PC-3 (cell line): ENCODE measurements at regions not wholly inside any gene's neighbourhood (a gene's known extent, or its start where the extent isn't known, plus 50 kb on each side); places are given as distances from the start of the nearest gene placed in this dataset.
A peak's percentile ranks its signal among the peaks of the same experiment; 100 is the strongest.

Experiments
- ATAC-seq: fragments of 200-7000 bp; cut with Tn5 transposase; 2 replicates; pipeline ENCODE4 v1.9.1; 2020; ENCODE audit warnings: mild to moderate bottlenecking, moderate library complexity
- BruUV-seq: library from RNA; stranded (reverse); fragments of 400-500 nt; replicated peaks from 2 replicates; lab custom pipeline; 2021; lab: Mats Ljungman, UMichigan
- CTCF ChIA-PET: fragments of 300-600 bp; sonication (Branson Sonifier 250); formaldehyde crosslinking; loops from one replicate; lab custom pipeline; 2022; ENCODE audit warnings: antibody characterized with exemption; lab: Charles Lee
- POLR2A ChIA-PET: fragments of 300-600 bp; sonication (Branson Sonifier 250); formaldehyde crosslinking; loops from one replicate; lab custom pipeline; 2022; ENCODE audit warnings: antibody characterized with exemption; ENCODE audit not compliant: unreplicated experiment; lab: Charles Lee
- DNase-seq: peaks from one replicate; pipeline ENCODE4 v3.0.0-alpha.2; 2015
- H2AFZ ChIP-seq: fragments of 300-600 bp; sonication (generic); 2 replicates; pipeline ENCODE4 v1.6.0; 2016; ENCODE audit warnings: antibody characterized with exemption, low read length
- H3F3A ChIP-seq: fragments of 300-600 bp; sonication (generic); one replicate; pipeline ENCODE4 v1.6.0; 2017; ENCODE audit warnings: antibody characterized with exemption, low read length, control low read depth, mild to moderate bottlenecking; ENCODE audit not compliant: unreplicated experiment
- H3K27ac ChIP-seq: fragments of 300-600 bp; sonication (generic); 2 replicates; pipeline ENCODE4 v1.5.1; 2016; ENCODE audit warnings: mild to moderate bottlenecking, low read length
- H3K27me3 ChIP-seq: fragments of 300-600 bp; sonication (generic); 2 replicates; pipeline ENCODE4 v1.6.1; 2016; ENCODE audit warnings: low read length, mixed read lengths
- H3K36me3 ChIP-seq: fragments of 300-600 bp; sonication (generic); 2 replicates; pipeline ENCODE4 v1.6.1; 2016; ENCODE audit warnings: low read depth, mixed run types, low read length, mixed read lengths
- H3K4me1 ChIP-seq: fragments of 300-600 bp; sonication (generic); 2 replicates; pipeline ENCODE4 v1.5.1; 2016; ENCODE audit warnings: low read length; ENCODE audit not compliant: insufficient read depth
- H3K4me2 ChIP-seq: fragments of 300-600 bp; sonication (generic); 2 replicates; pipeline ENCODE4 v1.6.0; 2016; ENCODE audit warnings: low read length
- H3K4me3 ChIP-seq: fragments of 300-600 bp; sonication (generic); 2 replicates; pipeline ENCODE4 v1.5.1; 2016; ENCODE audit warnings: mild to moderate bottlenecking, low read length, mixed read lengths
- H3K79me2 ChIP-seq: fragments of 300-600 bp; sonication (generic); 2 replicates; pipeline ENCODE4 v1.6.1; 2017; ENCODE audit warnings: low read length, mixed read lengths
- H3K9ac ChIP-seq: fragments of 300-600 bp; sonication (generic); 2 replicates; pipeline ENCODE4 v1.6.0; 2016; ENCODE audit warnings: mild to moderate bottlenecking, low read length
- H3K9me2 ChIP-seq: fragments of 300-600 bp; sonication (generic); replicated peaks from 2 replicates; pipeline ENCODE4 v1.6.1; 2016; ENCODE audit warnings: mixed run types, low read length, mixed read lengths
- H3K9me3 ChIP-seq: fragments of 300-600 bp; sonication (generic); 2 replicates; pipeline ENCODE4 v1.6.1; 2016; ENCODE audit warnings: low read length, mixed read lengths
- H4K20me1 ChIP-seq: fragments of 300-600 bp; sonication (generic); 2 replicates; pipeline ENCODE4 v1.6.1; 2016; ENCODE audit warnings: low read length, mixed read lengths
- EZH2 ChIP-seq: fragments of 300-600 bp; sonication (generic); IDR thresholded peaks from one replicate; pipeline ENCODE4 v1.6.1; 2017; ENCODE audit warnings: antibody characterized with exemption, mild to moderate bottlenecking, low read length; ENCODE audit not compliant: unreplicated experiment
- EZH2phosphoT487 ChIP-seq: fragments of 300-600 bp; sonication (generic); IDR thresholded peaks from 2 replicates; pipeline ENCODE4 v1.6.1; 2018; ENCODE audit warnings: mild to moderate bottlenecking, antibody characterized with exemption, low read length, borderline replicate concordance
- intact Hi-C: fragments of 100-400 bp; cut with micrococcal nuclease; formaldehyde crosslinking; loops from 2 replicates; pipeline ENCODE4 v1.9.0; 2023
- TF ChIP-seq, protein P1 (sequence below): fragments of 300-600 bp; sonication (generic); conservative IDR thresholded peaks from 2 replicates; pipeline ENCODE4 v1.5.1; 2017; ENCODE audit warnings: antibody characterized with exemption, low read depth, mild to moderate bottlenecking, low read length

DNA sequence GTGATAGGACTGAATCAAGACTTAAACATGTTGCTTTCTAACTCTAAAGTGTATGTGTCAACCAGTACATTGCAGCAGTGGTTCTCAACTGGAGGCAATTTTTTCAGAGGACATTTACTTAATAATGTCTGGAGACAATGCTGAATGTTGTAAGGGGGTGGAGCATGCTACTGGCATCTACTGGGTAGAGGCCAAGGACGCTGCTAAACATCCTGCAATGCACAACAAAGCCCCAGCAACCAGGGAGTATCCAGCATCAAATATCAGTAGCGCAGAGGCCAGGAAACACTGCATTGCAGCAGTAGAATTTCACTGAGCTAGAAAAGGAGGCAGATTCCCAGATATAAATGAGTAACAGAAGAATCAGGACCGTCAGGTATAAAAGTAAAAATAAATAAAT, 79.8 kb upstream of the GRM7 start:
- no peak overlapping the region for H2AFZ ChIP-seq
- peaks cover 9% of the 10 kb centered on the region; the same call in 1 of the 2 replicates for H3K9me3 ChIP-seq
- no peaks in the 10 kb centered on the region for H3K9me2 ChIP-seq
- BruUV-seq = no TSS peak
- H3K4me1 ChIP-seq = no peaks in the 10 kb centered on the region
- no peak overlapping the region for H3K27ac ChIP-seq
- no peaks in the 10 kb centered on the region for H3F3A ChIP-seq
- intact Hi-C loops = no loop called here
- CTCF ChIA-PET = no interaction called here
- no peak overlapping the region for H3K4me2 ChIP-seq
- H4K20me1 ChIP-seq = no peaks in the 10 kb centered on the region
- DNase-seq (no peak), ATAC-seq (no peak)
- H3K79me2 ChIP-seq = no peaks in the 10 kb centered on the region
- no peaks in the 10 kb centered on the region for H3K27me3 ChIP-seq
- POLR2A ChIA-PET = no interaction called here
- TF ChIP-seq, protein P1, sequence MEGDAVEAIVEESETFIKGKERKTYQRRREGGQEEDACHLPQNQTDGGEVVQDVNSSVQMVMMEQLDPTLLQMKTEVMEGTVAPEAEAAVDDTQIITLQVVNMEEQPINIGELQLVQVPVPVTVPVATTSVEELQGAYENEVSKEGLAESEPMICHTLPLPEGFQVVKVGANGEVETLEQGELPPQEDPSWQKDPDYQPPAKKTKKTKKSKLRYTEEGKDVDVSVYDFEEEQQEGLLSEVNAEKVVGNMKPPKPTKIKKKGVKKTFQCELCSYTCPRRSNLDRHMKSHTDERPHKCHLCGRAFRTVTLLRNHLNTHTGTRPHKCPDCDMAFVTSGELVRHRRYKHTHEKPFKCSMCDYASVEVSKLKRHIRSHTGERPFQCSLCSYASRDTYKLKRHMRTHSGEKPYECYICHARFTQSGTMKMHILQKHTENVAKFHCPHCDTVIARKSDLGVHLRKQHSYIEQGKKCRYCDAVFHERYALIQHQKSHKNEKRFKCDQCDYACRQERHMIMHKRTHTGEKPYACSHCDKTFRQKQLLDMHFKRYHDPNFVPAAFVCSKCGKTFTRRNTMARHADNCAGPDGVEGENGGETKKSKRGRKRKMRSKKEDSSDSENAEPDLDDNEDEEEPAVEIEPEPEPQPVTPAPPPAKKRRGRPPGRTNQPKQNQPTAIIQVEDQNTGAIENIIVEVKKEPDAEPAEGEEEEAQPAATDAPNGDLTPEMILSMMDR = no peak
- TF ChIP-seq EZH2 = no peak
- TF ChIP-seq EZH2phosphoT487 = no peak
- no peaks in the 10 kb centered on the region for H3K36me3 ChIP-seq
- no peak overlapping the region for H3K9ac ChIP-seq
- H3K4me3 ChIP-seq = no peak overlapping the region

DNA sequence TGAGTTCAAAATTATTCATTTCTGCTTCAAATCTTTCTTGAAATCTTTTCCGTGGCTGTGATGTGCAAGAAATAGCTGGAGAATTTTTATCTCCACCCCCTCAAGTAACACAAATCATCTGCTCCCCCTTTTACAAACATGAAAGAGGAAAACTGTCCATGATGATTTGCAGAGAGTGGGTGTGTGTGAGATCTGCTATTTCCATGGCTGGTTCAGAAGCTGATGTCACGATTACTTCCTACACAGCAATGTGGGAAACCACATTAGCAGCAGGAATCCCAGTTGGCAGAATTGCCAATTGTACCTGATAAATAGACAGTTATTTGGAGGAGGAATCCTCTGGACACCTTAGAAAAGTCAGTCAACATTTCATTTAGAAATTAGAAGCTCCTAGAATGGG, 75.2 kb upstream of the GRM7 start:
- Histone ChIP-seq H4K20me1 (no peaks in the 10 kb centered on the region), H3K9me2 (no peaks in the 10 kb centered on the region), H3K27ac (no peak overlapping the region), H3K4me2 (no peak overlapping the region), H3F3A (no peaks in the 10 kb centered on the region), H3K36me3 (no peaks in the 10 kb centered on the region), H3K9ac (no peak overlapping the region), H3K4me3 (no peak overlapping the region), H3K27me3 (no peaks in the 10 kb centered on the region), H3K79me2 (no peaks in the 10 kb centered on the region), H3K4me1 (no peaks in the 10 kb centered on the region), H3K9me3 (0 out of 2 replicates have a peak, but pooled peaks cover 4% of the 10 kb centered on the region), H2AFZ (no peak overlapping the region)
- ChIA-PET POLR2A (no interaction called here), CTCF (no interaction called here)
- intact Hi-C loops = no loop called here
- TF ChIP-seq EZH2 = no peak
- TF ChIP-seq, protein P1 = no peak
- TF ChIP-seq EZH2phosphoT487 = no peak
- DNase-seq = no peak
- BruUV-seq = no TSS peak
- ATAC-seq = no peak

DNA sequence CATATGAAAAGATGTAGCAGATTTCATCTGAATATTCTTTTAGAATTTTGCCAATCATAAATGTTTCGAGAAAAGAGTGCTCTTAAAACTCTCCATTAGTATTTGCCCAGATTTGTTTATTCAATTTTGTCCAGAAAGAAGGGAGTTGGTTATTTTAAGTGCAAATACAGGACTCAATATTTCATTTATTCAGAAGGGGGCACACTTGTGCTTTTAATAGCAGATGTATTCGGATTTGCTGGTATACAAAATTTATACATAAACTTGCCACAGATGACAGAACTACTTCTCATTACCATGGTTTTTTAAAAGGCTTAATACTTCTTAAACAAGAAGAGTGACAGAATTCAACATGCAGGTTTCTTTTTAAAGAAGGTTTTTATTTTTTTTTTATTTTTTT, 69.8 kb upstream of the GRM7 start:
- intact Hi-C loops = no loop called here
- CTCF ChIA-PET = no interaction called here

More for the DNA sequence above, 69.8 kb upstream of the GRM7 start:
- TF ChIP-seq, protein P1 = peak; percentile 49
- no peak for TF ChIP-seq EZH2
- POLR2A ChIA-PET = no interaction called here
- H3K4me1 ChIP-seq = no peaks in the 10 kb centered on the region
- ATAC-seq (no peak), DNase-seq (peak; percentile 38)
- no peak overlapping the region for H3K27ac ChIP-seq
- H3K4me2 ChIP-seq = no peak overlapping the region
- H4K20me1 ChIP-seq = no peaks in the 10 kb centered on the region
- no peak overlapping the region for H3K9ac ChIP-seq
- BruUV-seq = no TSS peak
- H3K79me2 ChIP-seq = no peaks in the 10 kb centered on the region
- 0 out of 2 replicates have a peak, but pooled peaks cover 4% of the 10 kb centered on the region for H3K9me3 ChIP-seq
- no peak overlapping the region for H2AFZ ChIP-seq
- H3K27me3 ChIP-seq = no peaks in the 10 kb centered on the region
- no peaks in the 10 kb centered on the region for H3K36me3 ChIP-seq
- no peak overlapping the region for H3K4me3 ChIP-seq
- H3F3A ChIP-seq = no peaks in the 10 kb centered on the region
- no peaks in the 10 kb centered on the region for H3K9me2 ChIP-seq
